GM12875 (cell line): ENCODE measurements at regions not wholly inside any gene's neighbourhood (a gene's known extent, or its start where the extent isn't known, plus 50 kb on each side); places are given as distances from the start of the nearest gene placed in this dataset.

ENCODE experiments used
- H3K4me3 ChIP-seq: one replicate; pipeline ENCODE4 v1.5.1; 2011; ENCODE audit warnings: low read depth, low read length, control low read depth
- TF ChIP-seq, protein P1 (sequence below): IDR thresholded peaks from 2 replicates; pipeline ENCODE4 v1.5.1; 2011; ENCODE audit warnings: low read depth, mild to moderate bottlenecking, control low read depth, inconsistent platforms, low read length, moderate library complexity, borderline replicate concordance; ENCODE audit not compliant: insufficient read depth

DNA sequence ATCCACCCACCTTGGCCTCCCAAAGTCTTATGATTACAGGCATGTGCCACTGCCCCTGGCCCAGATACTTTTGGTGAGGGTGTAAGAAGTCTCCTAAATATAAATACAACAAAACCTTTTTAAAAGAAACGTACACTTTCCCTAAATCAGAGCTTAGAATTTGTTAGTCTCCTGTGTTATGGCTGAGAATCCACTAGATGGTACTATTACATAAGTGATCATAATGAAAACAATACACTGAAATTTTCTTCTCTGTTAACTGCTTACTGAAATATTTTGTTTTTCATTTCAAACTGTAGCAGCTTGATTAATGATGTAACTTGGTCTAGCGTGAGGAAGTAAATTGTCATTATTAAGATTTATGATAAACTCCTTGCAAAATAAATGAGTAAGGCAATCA lies 74.8 kb upstream of the FAM98A start:
- H3K4me3 ChIP-seq, result no peak overlapping the region
- TF ChIP-seq, protein P1, sequence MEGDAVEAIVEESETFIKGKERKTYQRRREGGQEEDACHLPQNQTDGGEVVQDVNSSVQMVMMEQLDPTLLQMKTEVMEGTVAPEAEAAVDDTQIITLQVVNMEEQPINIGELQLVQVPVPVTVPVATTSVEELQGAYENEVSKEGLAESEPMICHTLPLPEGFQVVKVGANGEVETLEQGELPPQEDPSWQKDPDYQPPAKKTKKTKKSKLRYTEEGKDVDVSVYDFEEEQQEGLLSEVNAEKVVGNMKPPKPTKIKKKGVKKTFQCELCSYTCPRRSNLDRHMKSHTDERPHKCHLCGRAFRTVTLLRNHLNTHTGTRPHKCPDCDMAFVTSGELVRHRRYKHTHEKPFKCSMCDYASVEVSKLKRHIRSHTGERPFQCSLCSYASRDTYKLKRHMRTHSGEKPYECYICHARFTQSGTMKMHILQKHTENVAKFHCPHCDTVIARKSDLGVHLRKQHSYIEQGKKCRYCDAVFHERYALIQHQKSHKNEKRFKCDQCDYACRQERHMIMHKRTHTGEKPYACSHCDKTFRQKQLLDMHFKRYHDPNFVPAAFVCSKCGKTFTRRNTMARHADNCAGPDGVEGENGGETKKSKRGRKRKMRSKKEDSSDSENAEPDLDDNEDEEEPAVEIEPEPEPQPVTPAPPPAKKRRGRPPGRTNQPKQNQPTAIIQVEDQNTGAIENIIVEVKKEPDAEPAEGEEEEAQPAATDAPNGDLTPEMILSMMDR, result peak; percentile 19; the same call in 1 of the 2 replicates

DNA sequence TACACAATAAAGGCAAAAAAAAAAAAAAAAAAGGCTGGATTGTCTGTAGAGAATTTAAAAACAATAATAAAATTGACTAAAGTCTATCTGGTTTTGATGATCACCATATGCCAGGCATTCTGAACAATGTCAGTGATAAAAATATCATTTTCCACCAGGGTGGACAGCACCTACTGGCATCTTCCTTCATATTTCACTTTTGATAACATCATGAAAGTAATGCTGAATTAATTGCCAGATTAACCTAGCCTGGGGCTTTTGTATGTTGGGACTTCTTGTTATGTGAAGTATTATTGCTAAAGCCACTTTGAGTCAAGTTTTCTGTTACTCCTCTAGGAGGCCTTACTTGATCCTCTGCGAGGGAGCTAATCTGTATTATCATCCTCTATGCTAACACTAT lies 73.8 kb upstream of the FAM98A start:
- no peak overlapping the region for H3K4me3 ChIP-seq
- TF ChIP-seq, protein P1, result no peak

DNA sequence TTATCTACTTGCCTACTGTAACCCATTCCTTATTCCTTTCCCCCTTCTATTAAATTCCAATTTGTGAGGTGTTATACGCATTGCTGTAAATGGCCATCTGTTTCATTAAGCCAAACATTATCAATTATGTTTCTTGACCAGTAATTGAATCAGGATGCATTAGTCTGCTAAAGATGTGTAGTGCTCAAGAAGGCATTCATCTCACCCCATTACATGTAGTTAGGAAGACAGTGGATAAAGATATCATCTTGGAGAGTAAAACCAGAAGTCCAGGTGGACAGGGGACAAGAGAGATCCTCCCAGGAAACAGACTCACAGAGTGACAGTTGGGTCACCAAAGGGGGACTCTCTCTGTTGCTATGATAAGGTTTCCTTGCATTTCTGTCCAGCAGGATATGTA lies 73.3 kb upstream of the FAM98A start:
- no peak overlapping the region for H3K4me3 ChIP-seq
- TF ChIP-seq, protein P1, result no peak

DNA sequence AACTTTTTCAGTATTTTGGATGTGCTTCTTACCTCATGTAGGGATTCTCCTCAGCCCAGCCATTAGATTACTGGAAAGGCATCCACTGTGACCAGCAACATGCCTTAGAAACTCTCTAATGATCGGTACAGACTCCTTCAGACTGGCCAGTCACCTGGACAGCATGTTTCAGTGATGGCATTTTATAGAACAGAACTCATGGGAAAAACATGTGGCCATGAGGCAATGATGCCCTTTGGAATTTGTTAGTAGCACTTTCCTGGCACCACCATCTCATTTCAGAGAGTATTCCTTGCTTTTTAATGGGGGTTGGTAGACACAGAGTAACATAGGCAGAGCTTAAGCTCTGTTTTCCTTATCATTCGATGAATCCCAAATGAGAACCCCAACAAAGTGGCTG lies 72.1 kb upstream of the FAM98A start:
- H3K4me3 ChIP-seq, result no peak overlapping the region
- TF ChIP-seq, protein P1, result no peak

DNA sequence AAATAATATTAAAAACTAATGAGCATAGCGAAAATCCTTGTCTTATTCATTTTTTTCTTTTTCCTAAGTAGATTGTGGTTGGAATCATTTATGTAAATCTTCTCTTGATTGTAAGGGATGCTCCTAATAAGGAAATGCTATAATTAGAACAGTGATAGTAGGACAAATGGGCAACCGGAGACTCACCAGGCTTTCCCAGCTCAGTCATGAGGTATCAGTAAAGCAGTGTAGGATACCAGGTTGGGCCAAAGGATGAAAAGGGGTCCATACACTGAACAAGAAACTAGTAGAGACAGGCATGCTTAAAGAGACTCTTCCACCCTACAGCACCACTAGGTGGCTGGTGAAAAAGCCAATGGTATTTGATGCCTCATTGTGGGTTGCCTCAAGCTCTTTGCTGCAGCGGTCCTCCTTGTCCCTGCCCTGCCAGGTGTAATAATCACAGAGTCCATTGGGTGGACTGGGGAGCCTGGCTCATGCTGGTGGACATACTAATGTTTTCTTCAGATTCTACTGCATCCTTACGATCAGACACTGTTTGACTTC lies 71.4 kb upstream of the FAM98A start:
- H3K4me3 ChIP-seq, result no peak overlapping the region
- TF ChIP-seq, protein P1, result no peak

DNA sequence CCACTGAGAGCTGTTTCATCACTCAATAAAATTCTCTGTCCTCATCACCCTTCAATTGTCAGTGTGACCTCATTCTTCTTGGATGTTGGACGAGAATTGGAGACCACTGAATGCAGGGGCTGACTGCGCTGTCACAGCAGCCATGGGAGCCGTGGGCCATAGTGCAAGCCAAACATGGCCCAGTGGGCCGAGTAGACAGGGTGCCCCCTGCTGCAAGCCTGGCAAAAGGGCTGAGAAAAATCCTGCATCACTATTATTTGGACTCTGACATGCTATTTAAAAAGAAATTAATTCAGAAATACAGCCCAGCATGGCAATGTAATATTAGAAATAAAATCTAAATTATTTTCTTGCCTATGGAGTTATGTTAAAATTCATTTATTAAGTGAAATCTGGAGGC lies 67.8 kb upstream of the FAM98A start:
- TF ChIP-seq, protein P1, result no peak

DNA sequence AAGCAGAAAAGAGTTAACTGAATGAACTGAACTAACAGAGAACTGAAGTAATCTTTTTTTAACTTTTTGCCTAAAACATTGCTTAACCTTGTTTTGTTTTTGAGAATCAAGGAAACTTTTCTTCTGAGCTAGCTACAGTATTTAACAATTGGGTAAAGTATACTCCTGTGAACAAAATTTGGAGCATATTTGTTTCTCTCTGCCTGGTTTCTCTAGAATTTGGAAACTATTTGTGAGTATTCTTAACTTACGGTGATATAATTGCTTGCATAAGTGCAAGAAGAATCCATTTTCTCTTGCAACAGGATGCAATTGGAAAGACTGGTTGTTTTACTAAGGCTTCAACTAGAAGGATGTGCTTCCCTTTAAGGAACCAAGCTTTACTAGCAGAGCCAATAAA lies 65.9 kb upstream of the FAM98A start:
- TF ChIP-seq, protein P1, result no peak
- no peak overlapping the region for H3K4me3 ChIP-seq

More for the DNA sequence above, 67.8 kb upstream of the FAM98A start:
- H3K4me3 ChIP-seq, result no peak overlapping the region
